Body of pancreas (tissue), 4 donors: ENCODE measurements at regions not wholly inside any gene's neighbourhood (a gene's known extent, or its start where the extent isn't known, plus 50 kb on each side); places are given as distances from the start of the nearest gene placed in this dataset.

Experiments
- CTCF ChIP-seq, 7 experiments: fragments of 450-650 bp in 4 of 7; fragments of 200-600 bp in 3 of 7; sonication (generic) in 3 of 7; IDR thresholded peaks; one replicate each; pipeline ENCODE4 v1.5.1; 2016 to 2019; ENCODE audit warnings: antibody characterized with exemption in 7 of 7
- POLR2A ChIP-seq, 3 donors: fragments of 450-650 bp; IDR thresholded peaks; one replicate each; pipeline ENCODE4 v1.6.1; 2016; ENCODE audit warnings: antibody characterized with exemption in 3 of 3, mild to moderate bottlenecking in 2 of 3

DNA sequence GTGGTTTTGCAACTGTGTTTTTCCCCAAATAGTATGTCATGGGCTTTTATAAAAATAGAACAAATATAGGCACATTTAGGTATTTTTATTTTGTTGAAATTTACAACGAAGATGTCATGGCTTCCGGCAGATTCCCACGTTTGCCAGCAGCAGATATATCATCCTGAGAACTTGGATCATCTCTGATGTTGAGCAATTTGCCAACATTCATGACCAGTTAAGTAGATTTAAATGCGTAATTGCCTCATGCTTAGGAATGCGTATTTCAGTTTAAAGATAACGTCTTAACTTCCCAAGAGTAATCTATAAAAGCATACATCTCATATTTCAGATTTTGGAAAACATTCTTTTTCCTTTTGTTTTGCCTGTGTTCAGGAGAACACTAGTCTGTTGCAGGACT lies 457.8 kb downstream of the QKI start:
- TF ChIP-seq POLR2A (IDR thresholded peaks at IDR 0.05) (no peak), CTCF (IDR thresholded peaks at IDR 0.05) (no peak)
